Nephron (organoid): ENCODE measurements at regions not wholly inside any gene's neighbourhood (a gene's known extent, or its start where the extent isn't known, plus 50 kb on each side); places are given as distances from the start of the nearest gene placed in this dataset.
"Not testable (repeated sequence)": the region's sequence is repeated elsewhere in the genome, so short reads cannot be mapped to it uniquely, and the experiment has no call there.

Experiments
- H3K27ac Mint-ChIP-seq, 3 experiments: 2 replicates each; pipeline ENCODE4 v1.8.0; 2020; ENCODE audit warnings: mixed read lengths in 3 of 3, mild to moderate bottlenecking in 2 of 3, moderate library complexity in 1 of 3
- H3K27me3 Mint-ChIP-seq: 2 replicates; pipeline ENCODE4 v1.8.0; 2021; ENCODE audit warnings: low read depth, mild to moderate bottlenecking, moderate library complexity, mixed read lengths
- H3K36me3 Mint-ChIP-seq: 2 replicates; pipeline ENCODE4 v1.8.0; 2020; ENCODE audit warnings: low read depth, mixed read lengths
- H3K4me1 Mint-ChIP-seq: 2 replicates; pipeline ENCODE4 v1.8.0; 2020; ENCODE audit warnings: mixed read lengths
- H3K4me3 Mint-ChIP-seq, 3 experiments: 2 replicates each; pipeline ENCODE4 v1.8.0; 2020; ENCODE audit warnings: mild to moderate bottlenecking in 3 of 3, mixed read lengths in 3 of 3, moderate library complexity in 2 of 3
- H3K9me3 Mint-ChIP-seq: 2 replicates; pipeline ENCODE4 v1.8.0; 2020; ENCODE audit warnings: mixed read lengths
- TF ChIP-seq, protein P1 (sequence below), 3 experiments: fragments of 200-600 bp; sonication (generic); IDR thresholded peaks; one replicate each; pipeline ENCODE4 v1.5.0; 2021; ENCODE audit warnings: antibody characterized with exemption in 3 of 3; ENCODE audit not compliant: unreplicated experiment in 3 of 3

DNA sequence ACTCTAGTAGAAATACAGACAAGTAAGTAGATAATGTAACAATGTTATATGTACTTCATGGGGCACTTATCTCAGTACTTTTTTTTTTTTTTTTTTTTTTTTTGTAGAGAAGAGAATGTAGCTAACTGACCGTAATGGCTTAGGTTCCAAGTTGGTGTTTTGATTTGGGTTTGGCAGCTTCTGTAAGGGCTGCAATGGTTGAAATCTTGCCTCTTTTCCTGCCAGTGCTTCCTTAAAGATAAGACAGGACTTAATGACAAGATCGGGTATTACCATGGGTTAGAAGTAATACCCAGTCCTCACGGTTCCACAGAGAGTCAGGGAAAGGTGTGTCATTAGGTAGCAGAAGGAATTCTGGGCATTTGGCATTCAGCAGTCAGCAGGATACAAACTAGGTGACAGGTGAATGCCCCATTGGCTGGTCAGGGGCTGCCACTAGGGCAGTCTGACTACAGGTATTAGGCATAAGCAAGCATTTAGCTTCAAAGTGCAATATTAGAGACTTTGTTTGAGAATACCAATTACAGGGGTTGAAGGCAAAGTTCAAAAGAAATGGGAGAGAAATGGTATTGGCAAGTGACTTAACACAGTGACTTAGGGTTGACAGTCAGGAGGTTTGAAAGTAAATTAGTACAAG, 189.4 kb upstream of the RND3 start:
- no peak overlapping the region for H3K4me3 Mint-ChIP-seq
- no peaks in the 10 kb centered on the region for H3K27me3 Mint-ChIP-seq
- TF ChIP-seq, protein P1, sequence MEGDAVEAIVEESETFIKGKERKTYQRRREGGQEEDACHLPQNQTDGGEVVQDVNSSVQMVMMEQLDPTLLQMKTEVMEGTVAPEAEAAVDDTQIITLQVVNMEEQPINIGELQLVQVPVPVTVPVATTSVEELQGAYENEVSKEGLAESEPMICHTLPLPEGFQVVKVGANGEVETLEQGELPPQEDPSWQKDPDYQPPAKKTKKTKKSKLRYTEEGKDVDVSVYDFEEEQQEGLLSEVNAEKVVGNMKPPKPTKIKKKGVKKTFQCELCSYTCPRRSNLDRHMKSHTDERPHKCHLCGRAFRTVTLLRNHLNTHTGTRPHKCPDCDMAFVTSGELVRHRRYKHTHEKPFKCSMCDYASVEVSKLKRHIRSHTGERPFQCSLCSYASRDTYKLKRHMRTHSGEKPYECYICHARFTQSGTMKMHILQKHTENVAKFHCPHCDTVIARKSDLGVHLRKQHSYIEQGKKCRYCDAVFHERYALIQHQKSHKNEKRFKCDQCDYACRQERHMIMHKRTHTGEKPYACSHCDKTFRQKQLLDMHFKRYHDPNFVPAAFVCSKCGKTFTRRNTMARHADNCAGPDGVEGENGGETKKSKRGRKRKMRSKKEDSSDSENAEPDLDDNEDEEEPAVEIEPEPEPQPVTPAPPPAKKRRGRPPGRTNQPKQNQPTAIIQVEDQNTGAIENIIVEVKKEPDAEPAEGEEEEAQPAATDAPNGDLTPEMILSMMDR (IDR thresholded peaks at IDR 0.05; ENCODE audit: unreplicated experiment in 3 of 3) = no peak
- H3K9me3 Mint-ChIP-seq = no peaks in the 10 kb centered on the region
- no peaks in the 10 kb centered on the region for H3K4me1 Mint-ChIP-seq
- H3K27ac Mint-ChIP-seq = no peak overlapping the region
- no peaks in the 10 kb centered on the region for H3K36me3 Mint-ChIP-seq

DNA sequence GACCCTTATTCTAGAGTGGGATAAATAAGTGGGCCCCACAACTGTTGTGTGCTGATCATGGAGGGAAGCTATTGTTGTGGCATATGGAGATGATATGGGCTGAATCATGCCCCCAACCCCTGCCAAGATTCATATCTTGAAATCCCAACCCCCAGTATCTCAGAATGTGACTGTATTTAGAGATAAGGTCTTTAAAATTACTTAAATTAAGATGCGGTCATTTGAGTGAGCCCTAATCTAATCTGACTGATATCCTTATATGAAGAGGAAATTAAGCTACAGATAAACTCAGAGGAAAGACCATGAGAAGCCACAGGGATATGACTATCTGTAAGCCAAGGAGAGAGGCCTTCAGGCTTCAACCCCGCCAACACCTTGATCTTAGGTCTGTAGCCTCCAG, 188.3 kb upstream of the RND3 start:
- no peaks in the 10 kb centered on the region for H3K27me3 Mint-ChIP-seq
- H3K4me3 Mint-ChIP-seq = no peak overlapping the region
- H3K36me3 Mint-ChIP-seq = no peaks in the 10 kb centered on the region
- no peaks in the 10 kb centered on the region for H3K4me1 Mint-ChIP-seq
- no peaks in the 10 kb centered on the region for H3K9me3 Mint-ChIP-seq
- H3K27ac Mint-ChIP-seq = no peak overlapping the region
- TF ChIP-seq, protein P1 (IDR thresholded peaks at IDR 0.05; ENCODE audit: unreplicated experiment in 3 of 3) = no peak

DNA sequence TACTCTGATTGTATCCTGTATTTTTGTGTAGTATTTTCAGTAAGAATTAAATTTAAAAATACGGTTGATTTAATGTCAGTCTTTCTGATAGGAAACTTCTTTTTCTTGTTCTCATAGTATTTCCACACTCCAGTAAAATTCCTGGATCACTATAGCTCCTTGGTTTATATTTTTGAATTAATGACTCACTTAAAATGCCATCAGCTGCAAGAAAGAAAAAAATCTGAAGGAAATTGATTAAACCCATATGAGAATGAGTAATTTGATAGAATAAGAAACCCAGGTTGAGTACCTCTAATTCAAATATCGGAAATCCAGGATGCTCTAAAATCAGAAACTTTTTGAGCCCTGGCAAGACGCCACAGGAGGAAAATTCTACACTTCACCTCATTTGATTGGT, 186.8 kb upstream of the RND3 start:
- Mint-ChIP-seq H3K27ac (no peak overlapping the region), H3K9me3 (peaks cover 4% of the 10 kb centered on the region), H3K27me3 (no peaks in the 10 kb centered on the region), H3K4me1 (no peaks in the 10 kb centered on the region), H3K36me3 (no peaks in the 10 kb centered on the region), H3K4me3 (no peak overlapping the region)
- TF ChIP-seq, protein P1 (IDR thresholded peaks at IDR 0.05; ENCODE audit: unreplicated experiment in 3 of 3) = no peak

DNA sequence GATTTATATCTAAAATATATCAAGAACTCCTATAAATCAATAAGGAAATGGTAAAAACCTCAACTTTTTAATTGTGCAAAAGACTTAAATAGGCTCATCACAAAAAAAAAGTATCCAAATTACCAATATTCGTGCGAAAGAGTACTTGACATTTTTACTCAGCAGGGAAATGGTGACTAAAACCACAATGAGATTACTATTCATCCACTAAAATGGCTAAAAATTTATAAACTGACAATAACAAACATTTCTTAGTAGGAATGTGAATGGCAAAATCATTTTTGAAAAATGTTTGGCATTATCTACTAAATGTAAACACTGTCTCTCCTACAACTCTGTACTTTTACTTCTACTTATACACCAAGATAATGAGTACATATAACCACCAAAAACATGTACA, 184.8 kb upstream of the RND3 start:
- Mint-ChIP-seq H3K9me3 (peaks cover 15% of the 10 kb centered on the region), H3K4me3 (no peak overlapping the region), H3K36me3 (no peaks in the 10 kb centered on the region), H3K27me3 (no peaks in the 10 kb centered on the region), H3K4me1 (no peaks in the 10 kb centered on the region), H3K27ac (no peak overlapping the region)
- TF ChIP-seq, protein P1 (IDR thresholded peaks at IDR 0.05; ENCODE audit: unreplicated experiment in 3 of 3) = no peak

DNA sequence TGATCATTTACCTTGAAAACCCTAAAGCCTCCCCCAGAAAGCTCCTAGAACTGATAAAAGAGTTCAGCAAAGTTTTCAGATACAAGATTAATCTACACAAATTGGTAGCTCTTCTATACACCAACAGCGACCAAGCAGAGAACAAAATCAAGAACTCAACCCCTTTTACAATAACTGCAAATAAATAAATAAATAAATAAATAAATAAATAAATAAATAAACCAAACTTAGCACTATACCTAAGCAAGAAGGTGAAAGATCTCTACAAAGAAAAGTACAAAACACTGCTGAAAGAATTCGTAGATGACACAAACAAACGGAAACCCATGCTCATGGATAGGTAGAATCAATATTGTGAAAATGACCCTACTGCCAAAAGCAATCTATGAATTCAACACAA, 182.0 kb upstream of the RND3 start:
- no peaks in the 10 kb centered on the region for H3K36me3 Mint-ChIP-seq
- no peaks in the 10 kb centered on the region for H3K4me1 Mint-ChIP-seq
- H3K4me3 Mint-ChIP-seq = no peak overlapping the region
- H3K27me3 Mint-ChIP-seq = no peaks in the 10 kb centered on the region
- H3K9me3 Mint-ChIP-seq = peaks cover 20% of the 10 kb centered on the region
- H3K27ac Mint-ChIP-seq = no peak overlapping the region
- TF ChIP-seq, protein P1 (IDR thresholded peaks at IDR 0.05; ENCODE audit: unreplicated experiment in 3 of 3) = no peak

DNA sequence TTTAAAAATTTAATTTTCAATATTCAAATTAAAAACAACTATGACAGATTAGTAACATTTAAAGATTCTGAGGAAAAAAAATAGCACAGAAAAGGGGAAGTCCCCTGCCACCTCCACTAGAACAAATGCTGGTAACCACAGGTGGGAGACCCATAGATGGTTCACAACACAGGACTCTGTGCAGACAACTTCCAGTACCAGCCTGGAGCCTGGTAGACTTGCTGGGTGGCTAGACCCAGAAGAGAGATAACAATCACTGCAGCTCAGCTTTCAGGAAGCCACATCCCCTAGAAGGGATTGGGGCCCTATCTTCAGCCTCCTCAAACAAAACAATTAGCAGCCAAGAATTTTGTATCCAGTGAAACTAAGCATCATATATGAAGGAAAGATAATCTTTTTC, 179.6 kb upstream of the RND3 start:
- not testable (repeated sequence) for H3K4me3 Mint-ChIP-seq, H3K27me3 Mint-ChIP-seq, H3K4me1 Mint-ChIP-seq, H3K27ac Mint-ChIP-seq, H3K36me3 Mint-ChIP-seq
- H3K9me3 Mint-ChIP-seq = peaks cover 31% of the 10 kb centered on the region
